ENCODE measurements at regions not wholly inside any gene's neighbourhood (a gene's known extent, or its start where the extent isn't known, plus 50 kb on each side); places are given as distances from the start of the nearest gene placed in this dataset.
"Not testable (repeated sequence)": the region's sequence is repeated elsewhere in the genome, so short reads cannot be mapped to it uniquely, and the experiment has no call there.

DNA sequence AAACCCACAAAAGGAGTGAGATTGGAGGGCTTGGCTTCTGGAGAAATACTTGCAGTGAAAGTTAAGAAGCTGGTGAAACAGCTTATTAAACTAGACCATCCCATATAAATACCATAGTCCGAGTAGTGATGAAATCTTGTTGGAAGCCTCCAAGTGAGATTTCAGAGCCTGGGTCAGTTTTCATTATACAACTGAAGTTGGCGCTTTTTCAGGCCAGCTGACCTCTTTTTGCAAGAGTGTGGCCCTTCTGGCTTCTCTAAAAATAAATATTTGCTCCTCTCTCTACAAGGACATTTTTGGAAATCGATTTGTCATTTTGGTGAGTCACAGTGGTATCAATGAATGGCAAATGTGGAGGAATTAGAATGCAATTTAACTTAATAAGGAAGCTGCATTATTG is 51.2 kb upstream of the THRB start:
- no peak for DNase-seq

GRCh38 chr3:24548278-24548677 is 53.6 kb upstream of the THRB start:
- DNase-seq = peak; percentile 50

GRCh38 chr3:24550588-24550987 is 55.9 kb upstream of the THRB start:
- DNase-seq = peak; percentile 6

DNA sequence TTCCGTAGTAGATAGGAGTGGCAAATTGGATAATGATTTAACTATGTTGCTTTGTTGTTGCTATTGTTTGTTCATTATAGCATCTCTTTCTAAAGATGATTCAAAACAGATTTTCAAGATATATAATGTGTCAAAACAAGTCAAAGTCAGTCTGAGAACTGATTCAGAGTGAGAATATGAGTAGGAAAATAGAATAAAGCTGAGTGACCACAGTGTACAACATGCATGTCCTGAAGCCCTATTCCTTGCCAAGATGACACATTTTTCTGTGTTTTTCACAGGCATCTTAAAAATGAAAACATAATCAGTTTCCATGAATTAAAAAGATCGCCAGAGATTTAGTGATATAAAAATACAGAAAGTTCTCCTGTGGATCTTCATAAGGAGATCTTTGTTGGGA is 57.0 kb upstream of the THRB start:
- no peak for DNase-seq

- DNase-seq = peak; percentile 6
Observed at GRCh38 chr3:24562895-24563294, 68.2 kb upstream of the THRB start.

GRCh38 chr3:24565053-24565452 is 70.4 kb upstream of the THRB start:
- no peak for DNase-seq

DNA sequence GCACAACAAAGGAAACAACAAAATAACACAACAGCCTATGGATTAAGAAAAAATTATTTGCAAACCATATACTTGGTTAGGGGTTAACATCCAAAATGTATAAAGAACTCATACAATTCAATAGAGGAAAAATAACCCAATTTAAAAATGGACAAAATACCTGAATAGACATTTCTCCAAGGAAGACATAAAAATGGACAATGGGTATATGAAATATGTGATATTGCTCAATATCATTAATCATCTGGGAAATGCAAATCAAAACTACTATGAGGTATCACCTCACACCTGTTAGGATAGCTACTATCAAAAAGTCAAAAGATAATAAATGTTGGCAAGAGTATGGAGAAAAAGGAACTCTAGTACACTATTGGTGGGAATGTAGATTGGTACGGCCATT is 71.0 kb upstream of the THRB start:
- no peak for DNase-seq

- no peak for DNase-seq
Observed at GRCh38 chr3:24566927-24567326, 72.3 kb upstream of the THRB start.

DNA sequence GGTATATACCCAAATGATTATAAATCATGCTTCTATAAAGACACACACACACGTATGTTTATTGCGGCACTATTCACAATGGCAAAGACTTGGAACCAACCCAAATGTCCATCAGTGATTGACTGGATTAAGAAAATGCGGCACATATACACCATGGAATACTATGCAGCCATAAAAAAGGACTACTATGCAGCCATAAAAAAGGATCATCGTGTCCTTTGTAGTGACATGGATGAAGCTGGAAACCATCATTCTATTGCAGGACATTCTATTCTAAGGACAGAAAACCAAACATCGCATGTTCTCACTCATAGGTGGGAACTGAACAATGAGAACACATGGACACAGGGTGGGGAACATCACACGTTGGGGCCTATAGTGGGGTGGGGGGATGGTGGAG is 77.8 kb upstream of the THRB start:
- DNase-seq = not testable (repeated sequence)

DNA sequence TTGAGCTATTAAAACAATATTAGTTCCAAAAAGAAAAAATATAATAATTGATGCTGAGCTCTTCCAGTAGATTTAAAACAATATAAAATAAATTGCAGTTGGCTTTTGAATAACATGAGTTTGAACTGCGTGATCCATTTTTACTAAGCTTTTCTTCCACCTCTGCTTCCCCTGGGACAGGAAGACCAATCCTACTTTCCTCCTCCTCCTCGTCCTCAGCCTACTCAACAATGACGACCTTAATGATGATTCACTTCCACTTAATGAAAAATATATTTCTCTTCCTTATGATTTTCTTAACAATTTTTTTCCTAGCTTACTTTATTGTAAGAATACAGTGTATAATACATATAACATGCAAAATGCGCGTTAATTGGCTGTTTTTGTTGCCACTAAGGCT is 78.9 kb upstream of the THRB start:
- DNase-seq = no peak

- DNase-seq = no peak
Observed at GRCh38 chr3:24578324-24578723, 83.7 kb upstream of the THRB start.

DNA sequence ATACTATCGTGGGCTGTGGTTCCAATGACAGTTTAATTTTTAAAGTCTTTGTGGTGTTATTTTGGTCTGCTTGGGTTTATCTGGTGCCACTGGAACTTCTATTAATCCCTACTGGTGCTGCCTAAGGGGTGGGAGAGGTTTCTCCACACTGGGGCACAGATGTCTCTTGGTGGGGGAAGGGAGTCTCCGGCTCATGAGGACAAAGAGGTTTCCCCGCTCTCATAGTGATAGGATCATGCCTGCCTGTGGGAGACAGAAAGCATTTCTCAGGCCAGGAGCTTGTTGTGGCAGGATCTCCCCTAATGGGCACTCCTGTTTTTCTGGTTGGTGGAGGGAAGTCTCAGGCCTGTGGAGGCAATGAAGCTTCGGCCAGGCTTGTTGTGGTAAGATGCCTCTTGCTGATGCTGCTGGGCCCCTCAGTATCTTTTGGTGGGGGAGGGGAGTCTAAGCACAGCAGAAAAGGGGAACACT is 84.3 kb upstream of the THRB start:
- DNase-seq = no peak

DNA sequence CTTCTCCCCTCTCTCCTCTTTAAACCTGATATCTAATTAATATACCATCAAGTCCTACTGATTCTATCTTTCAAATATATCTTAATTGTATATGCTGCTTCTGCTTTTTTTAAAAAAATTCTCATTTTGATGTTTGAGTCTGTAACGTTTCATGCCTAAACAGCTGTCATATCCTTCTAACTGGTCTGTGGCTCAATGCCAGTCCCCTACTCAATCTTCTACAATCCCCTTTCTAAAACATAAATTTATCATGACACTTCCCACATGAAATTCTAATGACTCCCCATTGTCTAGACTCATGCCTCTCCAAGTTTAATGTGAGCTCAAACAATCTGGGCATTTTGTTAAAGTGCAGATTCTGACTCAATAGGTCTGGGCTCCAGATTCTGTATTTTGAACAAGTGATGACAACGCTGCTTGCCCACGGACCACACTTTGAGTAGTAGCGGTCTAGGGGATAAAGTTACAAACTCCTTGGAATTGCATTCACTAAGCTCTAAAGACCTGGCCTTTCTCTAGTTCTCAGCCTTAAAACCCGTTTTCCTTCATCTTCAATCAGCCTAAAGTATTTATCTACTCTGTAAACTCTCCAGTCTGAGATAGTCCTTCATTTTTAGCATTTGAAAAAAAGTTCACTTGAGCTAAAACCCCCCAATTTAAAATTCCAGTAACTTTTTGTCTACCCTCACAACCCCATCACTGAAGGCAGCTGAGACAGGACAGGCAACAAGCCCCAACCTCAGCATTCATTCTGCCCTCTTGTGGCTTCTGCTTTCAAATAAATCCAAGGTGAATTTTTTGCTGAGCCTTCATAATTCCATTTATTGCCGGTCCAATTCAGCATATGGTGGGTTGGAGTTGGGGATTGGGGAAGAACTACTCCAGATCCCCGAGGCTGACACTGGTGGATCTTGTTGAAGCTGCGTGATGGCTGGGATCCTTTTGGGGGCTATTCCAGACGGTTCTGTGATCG is 88.1 kb upstream of the THRB start:
- DNase-seq = peak; percentile 68

DNA sequence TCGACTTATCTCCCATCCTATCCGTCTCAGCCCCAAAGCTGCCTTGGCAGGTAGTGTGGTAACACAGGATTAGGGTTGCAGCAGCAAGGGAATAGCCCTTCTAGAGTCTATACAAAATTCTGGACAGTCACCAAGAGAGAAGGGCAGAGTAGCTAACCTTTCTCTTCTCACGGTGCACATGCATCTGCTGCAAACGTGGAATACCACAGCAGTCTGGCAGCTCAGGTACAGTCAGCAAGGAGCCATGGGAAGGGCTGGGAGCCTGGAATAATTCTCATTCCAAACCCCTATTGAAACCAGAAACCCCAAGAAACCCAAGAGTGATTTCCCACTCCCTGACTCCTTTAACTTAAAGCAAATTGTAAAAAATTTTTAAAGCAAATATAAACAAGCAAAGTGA is 92.3 kb upstream of the THRB start:
- DNase-seq = no peak

GRCh38 chr3:24588629-24589512 is 94.2 kb upstream of the THRB start:
- DNase-seq = peak; percentile 10

DNA sequence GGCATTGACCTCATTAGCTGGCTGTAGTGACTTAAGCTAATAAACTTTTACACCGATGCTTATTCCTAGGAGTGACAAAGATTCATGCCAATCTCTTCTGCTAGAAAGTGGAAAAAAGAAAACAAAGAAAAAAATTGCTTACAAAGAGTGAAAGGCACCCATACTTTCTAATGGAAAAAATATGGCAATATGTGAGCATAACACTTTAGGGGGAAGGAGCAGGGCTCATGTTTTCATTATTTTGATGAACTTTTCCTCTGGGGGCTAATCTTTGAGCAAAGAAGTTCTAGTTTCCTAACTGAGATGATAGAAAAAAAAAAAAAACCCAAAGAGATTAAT is 94.8 kb upstream of the THRB start:
- no peak for DNase-seq

- peak; percentile 31 for DNase-seq
Observed at GRCh38 chr3:24589931-24590880, 95.6 kb upstream of the THRB start.

- DNase-seq = no peak
Observed at GRCh38 chr3:24591191-24591590, 96.5 kb upstream of the THRB start.

GRCh38 chr3:24591661-24592555 is 97.3 kb upstream of the THRB start:
- DNase-seq = peak; percentile 75

DNA sequence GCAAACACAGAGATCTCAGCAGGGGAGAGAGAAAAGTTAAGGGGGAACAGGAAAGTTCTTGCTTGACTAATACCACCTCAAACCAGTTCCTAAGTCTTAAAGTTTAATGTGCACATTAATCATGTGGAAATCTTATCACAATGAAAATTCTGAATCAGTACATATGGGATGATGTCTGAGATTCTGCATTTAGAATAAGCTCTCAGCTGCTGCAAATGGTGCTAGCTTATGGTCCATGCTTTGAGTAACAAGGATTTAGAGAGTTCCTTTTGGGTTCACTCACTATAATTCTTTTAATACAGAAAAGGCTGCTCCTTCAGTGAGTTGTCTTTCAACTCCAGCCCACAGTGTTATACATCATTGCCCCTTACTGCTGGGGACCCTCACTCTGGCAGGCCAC is 99.5 kb upstream of the THRB start:
- DNase-seq = peak; percentile 5

DNA sequence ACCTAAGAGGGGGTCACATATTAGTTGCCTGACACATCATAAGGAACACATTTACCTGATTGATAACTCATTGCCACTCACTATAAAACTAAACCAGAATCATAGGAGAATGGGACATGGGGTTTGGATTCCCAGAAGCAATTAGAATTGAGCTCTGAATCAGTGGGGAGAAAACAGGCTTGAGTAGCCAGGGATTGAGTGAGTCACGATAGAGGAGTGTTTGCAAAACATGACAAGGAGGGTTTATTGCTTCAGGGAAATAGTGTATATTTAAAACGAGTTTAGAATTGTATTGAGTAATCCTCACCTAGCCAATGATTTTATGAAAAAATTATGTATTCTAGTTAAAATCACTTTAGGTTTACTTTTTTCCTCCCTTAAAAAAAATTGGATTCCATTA is 101.1 kb upstream of the THRB start:
- peak; percentile 64 for DNase-seq

GRCh38 chr3:24596626-24597025 is 102.0 kb upstream of the THRB start:
- DNase-seq = peak; percentile 34

Data from fibroblast of skin of right biceps (primary cell).